ENCODE measurements at regions not wholly inside any gene's neighbourhood (a gene's known extent, or its start where the extent isn't known, plus 50 kb on each side); places are given as distances from the start of the nearest gene placed in this dataset.
"Not testable (repeated sequence)": the region's sequence is repeated elsewhere in the genome, so short reads cannot be mapped to it uniquely, and the experiment has no call there.

DNA sequence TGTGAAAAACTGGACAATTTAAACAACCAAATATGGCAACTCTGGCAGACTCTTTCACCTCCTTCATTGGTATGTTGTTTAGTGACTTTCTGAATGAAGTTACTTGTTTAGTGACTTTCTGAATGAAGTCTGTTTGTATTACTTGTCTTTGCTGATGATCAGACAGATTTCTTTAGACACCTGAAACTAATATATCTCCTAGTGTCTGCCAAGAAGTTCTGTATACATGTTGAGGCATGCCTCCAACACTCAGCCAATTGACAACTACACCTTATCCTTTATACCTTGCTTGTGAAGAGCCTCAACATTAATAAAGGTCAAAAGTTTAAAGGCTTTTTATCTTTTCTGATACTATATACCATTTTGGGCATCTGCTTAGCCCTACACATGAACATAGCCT is 725.4 kb upstream of the EPHA7 start:
- no peak for DNase-seq
- in situ Hi-C loops (cut with MboI; ENCODE audit: low pct_unique_long_range_greater_than_20kb, low sequenced_read_pairs) = no loop called here

DNA sequence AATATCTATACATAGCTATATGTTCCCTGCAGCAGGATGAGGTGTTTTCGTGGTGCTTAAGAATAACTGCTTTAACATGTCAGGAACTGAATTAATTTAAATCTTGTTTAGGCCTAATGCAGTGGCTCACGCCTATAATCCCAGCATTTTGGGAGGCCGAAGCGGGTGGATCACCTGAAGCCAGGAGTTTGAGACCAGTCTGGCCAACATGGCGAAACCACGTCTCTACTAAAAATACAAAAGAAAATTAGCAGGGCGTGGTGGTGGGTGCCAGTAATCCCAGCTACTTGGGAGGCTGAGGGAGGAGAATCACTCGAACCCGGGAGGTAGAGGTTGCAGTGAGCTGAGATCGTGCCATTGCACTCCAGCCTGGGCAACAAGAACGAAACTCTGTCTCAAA is 717.8 kb upstream of the EPHA7 start:
- in situ Hi-C loops (cut with MboI; ENCODE audit: low pct_unique_long_range_greater_than_20kb, low sequenced_read_pairs); DNase-seq: not testable (repeated sequence)

DNA sequence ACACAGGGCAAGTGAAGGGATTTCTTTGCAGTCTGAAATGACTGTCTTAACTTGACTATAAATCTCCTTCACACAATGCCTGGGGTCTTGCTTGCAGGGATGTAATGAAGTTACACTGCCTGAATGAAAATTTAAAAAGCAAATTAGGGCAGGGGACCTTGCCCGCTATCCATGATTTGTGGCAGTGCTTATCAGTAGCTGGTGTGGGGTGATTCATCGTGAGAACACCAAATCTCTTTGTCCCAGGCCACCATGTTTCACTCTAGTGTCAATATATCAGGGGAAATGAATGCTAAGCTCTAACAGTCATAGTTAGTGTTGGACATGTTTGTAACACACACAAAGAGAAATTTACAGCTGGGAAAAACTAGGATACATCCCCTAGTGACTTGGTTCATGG is 713.7 kb upstream of the EPHA7 start:
- DNase-seq = no peak
- in situ Hi-C loops (cut with MboI; ENCODE audit: low pct_unique_long_range_greater_than_20kb, low sequenced_read_pairs) = no loop called here

DNA sequence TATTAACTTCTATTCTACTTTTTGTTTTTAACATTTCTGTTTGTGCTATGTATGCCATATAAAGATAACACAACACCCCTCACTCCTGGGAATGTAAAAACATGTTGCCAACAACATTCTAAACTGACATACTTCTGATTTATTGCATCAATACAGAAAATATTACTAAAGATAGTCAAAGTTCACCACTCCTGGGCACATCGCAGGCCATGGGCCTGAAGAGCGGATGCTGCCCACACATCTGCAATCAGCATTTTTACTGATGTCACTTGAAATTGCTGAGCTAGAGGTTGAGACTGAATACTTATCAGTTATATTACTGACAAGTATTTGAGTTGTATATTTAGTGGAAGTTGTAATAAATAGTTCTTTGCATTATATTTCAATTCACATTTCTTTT is 711.9 kb upstream of the EPHA7 start:
- in situ Hi-C loops (cut with MboI; ENCODE audit: low pct_unique_long_range_greater_than_20kb, low sequenced_read_pairs) = no loop called here
- no peak for DNase-seq

DNA sequence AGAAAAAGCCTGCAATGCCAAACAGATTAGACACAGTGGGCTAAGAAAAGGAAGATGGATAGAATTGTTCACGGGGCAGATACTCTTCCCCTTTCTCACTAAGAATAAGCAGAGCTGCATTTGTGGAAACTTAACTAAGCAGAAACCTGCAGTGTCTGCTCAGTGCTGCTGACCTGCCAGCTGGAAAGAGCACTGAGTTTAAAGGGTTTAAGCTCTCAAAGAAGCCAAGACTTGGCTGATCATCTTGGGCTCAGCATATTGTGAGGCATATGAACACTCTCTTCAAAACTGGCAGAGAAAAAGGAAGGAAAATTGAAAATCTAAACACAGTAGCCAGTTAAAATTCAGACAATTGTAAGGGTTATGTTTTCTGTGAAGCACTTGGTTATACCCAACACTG is 711.1 kb upstream of the EPHA7 start:
- DNase-seq = no peak
- in situ Hi-C loops (cut with MboI; ENCODE audit: low pct_unique_long_range_greater_than_20kb, low sequenced_read_pairs) = no loop called here

DNA sequence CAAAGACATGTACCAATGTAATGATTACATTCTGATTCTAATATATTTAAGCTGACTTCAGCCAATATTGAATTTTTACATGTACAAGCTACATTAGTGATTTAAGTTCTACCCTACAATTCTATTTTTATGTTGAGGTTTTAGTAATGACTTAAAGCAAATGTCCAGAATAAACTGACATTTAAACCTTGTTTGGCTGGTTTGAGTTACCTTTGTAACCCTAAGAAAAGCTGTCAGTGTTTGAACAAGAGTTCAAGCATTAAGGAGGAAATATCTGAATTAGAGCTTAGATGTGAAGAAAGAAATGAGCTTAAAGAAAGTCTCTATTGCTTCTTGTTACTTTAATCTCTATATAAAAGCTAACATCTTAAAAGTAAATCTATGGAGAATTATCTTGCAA is 710.6 kb upstream of the EPHA7 start:
- in situ Hi-C loops (cut with MboI; ENCODE audit: low pct_unique_long_range_greater_than_20kb, low sequenced_read_pairs) = no loop called here
- DNase-seq = no peak

DNA sequence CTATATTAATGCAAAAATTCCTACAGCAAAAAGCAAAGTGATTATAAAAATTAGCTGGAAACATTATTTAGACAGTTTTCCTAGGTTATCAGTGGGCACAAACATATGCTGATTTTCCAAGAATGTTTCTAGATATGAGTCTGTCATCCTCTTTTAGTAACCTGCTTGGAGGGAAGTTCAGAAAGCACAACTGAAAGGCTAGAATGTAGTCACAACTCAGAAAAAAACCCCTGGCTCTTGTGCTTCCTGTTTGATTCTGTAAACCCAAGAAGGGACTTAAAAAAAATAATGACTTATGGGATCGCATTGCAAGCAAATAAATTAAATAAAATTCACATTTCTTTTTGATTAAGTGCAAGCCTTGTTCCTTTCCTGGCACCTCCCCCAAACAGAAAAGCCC is 708.4 kb upstream of the EPHA7 start:
- no peak for DNase-seq
- in situ Hi-C loops (cut with MboI; ENCODE audit: low pct_unique_long_range_greater_than_20kb, low sequenced_read_pairs) = no loop called here

DNA sequence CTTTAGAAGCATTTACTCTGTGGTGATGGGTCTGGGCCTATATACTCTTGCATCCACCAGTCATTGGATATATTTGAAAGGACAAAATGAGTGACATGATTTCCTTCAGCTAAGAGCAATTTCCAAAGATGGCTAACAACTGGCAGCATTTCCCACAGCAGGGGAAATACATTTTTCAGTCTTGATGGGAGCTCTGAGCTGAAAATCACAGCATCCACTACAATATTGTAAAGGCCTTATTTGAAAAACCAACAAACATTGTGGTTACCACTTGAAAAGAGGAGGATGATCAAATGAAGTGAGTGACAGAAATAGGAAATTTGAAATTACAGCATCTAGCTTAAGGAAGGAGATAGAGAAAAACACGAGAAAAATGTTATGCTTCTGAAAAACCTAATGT is 705.0 kb upstream of the EPHA7 start:
- in situ Hi-C loops (cut with MboI; ENCODE audit: low pct_unique_long_range_greater_than_20kb, low sequenced_read_pairs) = no loop called here
- DNase-seq = no peak

DNA sequence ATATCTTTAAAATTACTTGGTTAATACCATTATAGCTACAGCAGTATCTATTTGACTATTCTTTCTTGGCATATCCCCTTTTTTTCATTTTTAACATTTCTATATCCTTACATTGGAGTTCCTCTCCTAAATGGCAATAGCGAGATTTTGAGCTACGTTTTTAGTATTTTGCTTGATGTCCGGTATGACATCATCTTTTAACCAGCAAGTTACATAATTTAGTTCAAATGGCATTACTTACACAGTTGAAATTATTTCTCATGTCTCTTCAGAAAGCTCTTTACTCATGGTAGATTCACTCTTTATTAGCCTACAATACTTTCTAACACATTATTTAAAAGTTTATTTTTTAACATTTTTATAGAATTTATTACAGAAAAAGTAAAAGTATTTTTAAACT is 701.7 kb upstream of the EPHA7 start:
- in situ Hi-C loops (cut with MboI; ENCODE audit: low pct_unique_long_range_greater_than_20kb, low sequenced_read_pairs) = no loop called here
- no peak for DNase-seq

DNA sequence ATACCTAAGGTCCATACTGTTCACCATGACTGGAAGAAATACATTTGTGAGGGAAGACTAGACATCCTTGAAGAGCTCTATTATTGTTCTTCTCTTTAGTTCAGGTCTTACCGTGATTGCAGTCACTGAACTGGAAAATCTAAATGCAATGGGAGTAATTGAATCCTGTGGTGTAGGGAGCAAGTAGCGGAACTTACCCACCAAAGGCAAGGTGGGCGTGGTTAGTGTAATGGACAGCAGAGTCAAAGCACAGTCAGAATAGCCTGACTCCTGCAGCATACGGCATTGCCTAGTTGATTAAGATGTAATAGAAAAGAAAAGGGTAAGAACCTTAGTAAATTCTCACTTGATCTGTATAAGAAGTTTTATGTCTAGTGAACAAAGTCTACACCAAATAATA is 679.7 kb upstream of the EPHA7 start:
- in situ Hi-C loops (cut with MboI; ENCODE audit: low pct_unique_long_range_greater_than_20kb, low sequenced_read_pairs) = no loop called here

DNA sequence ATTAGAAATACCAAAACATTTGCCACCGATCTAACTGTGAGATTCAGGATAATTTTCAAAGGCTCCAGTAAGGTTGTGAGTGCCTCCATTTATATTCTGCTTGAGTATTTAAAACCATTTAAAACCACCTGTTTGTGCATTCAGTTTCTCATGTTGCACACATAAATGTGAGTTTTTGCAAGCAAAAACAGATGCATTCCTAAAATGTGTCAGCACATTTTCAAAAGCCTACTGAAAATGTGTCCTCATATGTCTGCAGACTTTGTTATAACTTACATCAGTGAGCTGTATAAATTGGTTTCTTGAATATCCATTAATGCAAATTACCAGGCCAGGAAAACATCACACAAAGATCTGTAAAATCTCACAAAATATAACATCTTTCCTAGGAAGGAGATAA is 676.6 kb upstream of the EPHA7 start:
- in situ Hi-C loops (cut with MboI; ENCODE audit: low pct_unique_long_range_greater_than_20kb, low sequenced_read_pairs) = no loop called here
- no peak for DNase-seq

More for the DNA sequence above, 679.7 kb upstream of the EPHA7 start:
- no peak for DNase-seq

DNA sequence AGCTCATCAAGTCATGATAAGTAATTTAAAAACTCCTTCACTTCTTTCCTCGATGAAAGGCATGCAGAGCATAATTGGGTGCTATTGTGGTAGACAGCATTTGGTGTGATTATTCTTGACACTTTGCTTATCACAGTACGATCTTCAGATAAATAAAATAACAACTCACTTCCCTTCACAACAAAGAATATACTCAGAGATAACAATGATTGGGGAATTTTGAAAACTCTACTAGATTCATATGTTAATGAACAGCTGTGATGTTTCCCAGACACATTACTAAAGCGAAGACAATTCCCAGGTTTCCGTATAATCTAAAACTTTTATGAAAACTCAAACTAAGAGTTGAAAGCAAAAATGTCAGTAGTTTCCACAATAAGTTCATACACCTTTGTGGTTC is 670.6 kb upstream of the EPHA7 start:
- in situ Hi-C loops (cut with MboI; ENCODE audit: low pct_unique_long_range_greater_than_20kb, low sequenced_read_pairs) = no loop called here

DNA sequence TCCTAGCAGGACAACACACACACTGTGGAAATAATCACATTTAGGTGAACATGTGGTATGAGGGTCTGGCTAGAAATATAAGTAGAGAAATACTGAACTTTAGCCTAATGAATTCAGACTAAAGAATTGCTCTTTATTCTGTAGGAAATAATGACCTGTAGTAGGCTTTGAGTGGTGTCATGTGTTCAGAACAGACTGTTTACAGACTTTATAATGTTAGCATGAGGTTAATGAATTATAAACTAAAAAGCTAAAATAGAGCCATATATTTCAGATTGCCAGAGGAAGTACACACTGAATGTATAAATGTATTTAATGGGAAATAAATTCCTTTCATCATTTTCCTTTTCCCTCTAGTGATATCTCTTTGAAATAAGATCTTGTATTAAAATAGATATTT is 669.5 kb upstream of the EPHA7 start:
- in situ Hi-C loops (cut with MboI; ENCODE audit: low pct_unique_long_range_greater_than_20kb, low sequenced_read_pairs) = no loop called here
- DNase-seq = no peak

More for the DNA sequence above, 670.6 kb upstream of the EPHA7 start:
- DNase-seq = no peak

DNA sequence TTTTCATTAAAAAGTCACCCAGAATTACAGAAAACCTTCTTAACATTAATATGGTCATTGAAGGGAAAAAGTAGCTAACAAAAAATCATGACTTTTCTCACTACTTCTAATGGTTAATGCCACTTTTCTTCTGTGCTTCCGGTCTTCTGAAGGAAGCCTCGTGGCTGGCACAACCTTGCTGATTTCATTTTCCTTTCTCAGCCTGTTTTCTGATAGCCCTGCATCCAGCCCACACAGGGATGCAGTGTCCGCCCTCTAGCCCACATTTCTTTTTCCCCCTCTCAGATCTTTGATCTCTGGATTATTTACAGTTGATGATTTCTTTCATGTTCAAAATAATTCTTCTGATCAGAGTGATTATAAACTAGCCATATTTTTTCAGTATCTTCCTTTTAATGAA is 655.4 kb upstream of the EPHA7 start:
- in situ Hi-C loops (cut with MboI; ENCODE audit: low pct_unique_long_range_greater_than_20kb, low sequenced_read_pairs) = no loop called here
- DNase-seq = no peak

DNA sequence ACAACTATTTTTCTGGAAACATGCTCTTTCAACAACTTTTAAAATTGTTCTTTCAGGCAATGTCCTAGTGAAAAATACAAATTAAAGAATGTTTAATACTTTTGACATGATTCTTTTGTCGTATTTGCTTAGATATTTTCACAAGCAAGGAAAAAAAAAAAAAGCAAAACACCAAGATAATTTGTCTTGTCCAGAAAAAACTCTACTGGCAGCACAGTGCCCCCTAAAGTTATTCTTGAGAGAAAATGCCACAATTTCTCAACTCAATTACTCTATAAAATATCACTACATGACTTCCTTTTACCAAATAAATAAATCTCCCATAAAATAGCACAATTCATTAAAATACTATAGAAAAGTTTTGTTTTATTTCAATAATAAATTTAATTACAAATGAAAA is 652.5 kb upstream of the EPHA7 start:
- in situ Hi-C loops (cut with MboI; ENCODE audit: low pct_unique_long_range_greater_than_20kb, low sequenced_read_pairs) = no loop called here

DNA sequence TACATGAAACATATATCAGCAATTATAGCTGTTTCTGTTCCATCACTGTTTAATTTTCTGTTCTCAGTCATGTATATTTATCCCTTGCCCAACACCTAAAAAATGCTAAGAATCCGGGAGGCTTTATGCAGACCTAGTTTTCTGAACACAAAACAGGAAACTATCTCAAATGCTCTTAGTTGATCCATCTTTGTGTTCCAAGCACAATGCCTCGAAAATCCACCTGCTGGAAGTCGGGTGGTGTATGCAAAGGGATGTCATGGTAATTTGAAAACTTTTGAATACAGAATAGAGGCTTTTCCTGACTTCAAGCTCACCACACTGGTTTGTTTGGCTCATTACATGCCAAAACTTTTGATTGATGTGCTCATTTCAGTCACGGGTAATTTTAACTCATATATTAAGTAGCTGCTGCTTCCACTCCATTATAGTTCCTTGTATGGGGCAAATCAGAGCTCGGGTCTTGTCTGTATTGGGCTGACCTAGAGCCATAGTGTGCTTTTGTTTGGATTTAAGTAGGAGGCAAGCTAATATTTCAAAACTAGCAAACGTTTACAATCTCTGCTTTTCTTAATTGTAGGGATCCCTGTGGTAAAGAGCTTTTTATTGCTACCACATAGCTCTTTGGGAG is 646.5 kb upstream of the EPHA7 start:
- in situ Hi-C loops (cut with MboI; ENCODE audit: low pct_unique_long_range_greater_than_20kb, low sequenced_read_pairs) = no loop called here
- DNase-seq = no peak

More for the DNA sequence above, 652.5 kb upstream of the EPHA7 start:
- DNase-seq = no peak

DNA sequence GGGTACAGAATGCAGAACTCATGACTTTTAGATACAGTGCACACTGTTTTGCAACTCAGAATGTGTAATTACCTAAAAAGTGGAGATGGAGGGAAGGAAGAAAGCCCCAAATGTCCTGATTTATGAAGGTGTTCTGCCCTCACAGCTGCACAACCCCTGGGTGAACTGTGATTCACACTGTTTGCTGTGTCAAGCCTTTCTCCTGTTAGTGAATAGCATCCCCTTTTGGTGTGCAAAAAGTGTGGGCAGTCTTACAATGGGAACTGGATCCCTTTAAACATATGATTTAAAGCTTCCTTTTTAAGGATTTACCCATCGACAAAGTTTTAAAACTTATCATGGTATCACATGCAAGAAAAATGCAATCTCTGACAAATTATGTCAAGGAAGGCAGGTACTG is 633.4 kb upstream of the EPHA7 start:
- in situ Hi-C loops (cut with MboI; ENCODE audit: low pct_unique_long_range_greater_than_20kb, low sequenced_read_pairs) = no loop called here
- DNase-seq = no peak

DNA sequence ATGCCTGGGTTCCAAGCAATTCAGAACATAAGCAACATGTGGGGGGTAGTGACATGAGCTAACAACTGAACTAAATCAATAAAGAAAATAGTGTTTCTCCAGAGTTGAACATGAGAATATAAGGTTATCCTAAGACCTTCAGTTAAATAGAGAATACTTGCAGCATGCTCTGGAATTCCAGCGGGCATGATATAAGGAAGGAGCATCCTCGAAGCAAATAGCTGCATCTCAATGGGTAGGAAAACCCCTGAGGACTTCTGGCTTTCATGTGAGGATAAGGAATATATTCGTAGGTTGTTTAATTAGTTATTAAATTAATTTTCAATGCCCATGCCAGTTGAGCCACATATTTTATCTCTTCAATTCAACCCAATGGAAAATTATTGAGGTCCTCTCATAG is 631.2 kb upstream of the EPHA7 start:
- no peak for DNase-seq
- in situ Hi-C loops (cut with MboI; ENCODE audit: low pct_unique_long_range_greater_than_20kb, low sequenced_read_pairs) = no loop called here

DNA sequence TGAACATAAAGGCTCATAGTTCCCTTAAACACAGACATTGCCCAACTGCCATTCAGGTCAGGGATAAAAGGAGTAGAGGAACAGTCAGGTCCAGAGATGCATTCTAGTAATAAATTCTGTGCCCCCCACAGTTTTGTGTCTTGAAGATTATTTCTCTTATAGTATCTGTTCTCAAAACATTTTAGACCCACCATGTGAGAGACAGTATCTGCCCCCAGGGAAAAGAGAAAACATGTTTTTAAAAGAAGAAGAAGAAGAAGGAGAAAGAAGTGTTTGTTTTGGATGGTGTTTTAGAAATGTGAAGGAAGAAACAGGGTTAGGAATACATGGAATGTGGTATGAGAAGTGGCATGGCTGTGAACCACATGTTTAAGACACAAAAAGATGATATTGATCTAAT is 629.6 kb upstream of the EPHA7 start:
- in situ Hi-C loops (cut with MboI; ENCODE audit: low pct_unique_long_range_greater_than_20kb, low sequenced_read_pairs) = no loop called here
- no peak for DNase-seq

DNA sequence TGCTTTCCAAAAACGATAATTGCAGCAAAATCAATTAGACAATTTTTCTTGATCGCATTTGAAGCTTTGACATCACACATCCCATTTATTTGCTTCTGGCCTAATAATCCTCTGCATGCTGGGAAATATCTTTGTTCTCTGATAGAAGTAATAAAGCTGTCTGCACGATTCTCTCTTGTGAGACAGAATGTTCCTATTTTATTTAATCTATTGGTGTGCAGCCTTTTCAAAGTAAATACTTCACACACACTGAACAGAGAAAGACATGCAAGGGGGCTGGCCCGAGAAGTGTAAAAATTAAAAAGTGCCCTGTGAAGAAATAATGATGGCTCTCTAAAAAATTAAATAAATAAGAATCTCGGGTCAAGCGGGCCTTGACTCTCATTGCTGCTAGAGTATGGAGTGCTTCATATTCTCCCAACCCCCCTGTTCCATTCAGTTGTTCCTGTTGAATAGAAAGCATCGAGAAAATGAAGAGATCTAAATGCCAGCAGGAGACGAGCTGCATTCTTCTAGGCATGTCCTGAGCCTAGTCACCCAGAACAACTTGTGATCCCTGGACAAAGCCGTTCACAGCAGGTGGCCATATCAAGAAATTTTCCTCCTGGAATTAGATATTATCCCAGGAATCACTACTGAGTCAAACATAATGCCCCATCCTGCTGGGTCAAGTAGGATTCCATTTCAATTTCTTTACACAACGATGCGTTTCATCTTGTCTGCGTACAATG is 625.9 kb upstream of the EPHA7 start:
- in situ Hi-C loops (cut with MboI; ENCODE audit: low pct_unique_long_range_greater_than_20kb, low sequenced_read_pairs) = no loop called here
- no peak for DNase-seq
